AG04450 (cell line): ENCODE measurements at regions not wholly inside any gene's neighbourhood (a gene's known extent, or its start where the extent isn't known, plus 50 kb on each side); places are given as distances from the start of the nearest gene placed in this dataset.

ENCODE experiments used
- CTCF ChIA-PET: fragments of 300-600, 350-600 bp; formaldehyde crosslinking; extraction: SDS; loops from one replicate; lab custom pipeline; 2022; ENCODE audit warnings: antibody characterized with exemption, inconsistent platforms; lab: Charles Lee
- POLR2A ChIA-PET: fragments of 350-600 bp; formaldehyde crosslinking; extraction: SDS; loops from one replicate; lab custom pipeline; 2021; ENCODE audit warnings: antibody characterized with exemption, inconsistent platforms; lab: Yijun Ruan, JAX
- DNase-seq: peaks from one replicate; pipeline ENCODE4 v3.0.0-alpha.2; 2011; ENCODE audit warnings: low read depth, low spot score
- H3K27ac ChIP-seq: one replicate; pipeline ENCODE4 v1.5.1; 2012; ENCODE audit warnings: low read depth, low read length, control low read depth
- H3K27me3 ChIP-seq: one replicate; pipeline ENCODE4 v1.6.0; 2012; ENCODE audit warnings: low read length; ENCODE audit not compliant: control insufficient read depth, insufficient read depth
- H3K4me3 ChIP-seq: 2 replicates; pipeline ENCODE4 v1.5.1; 2011; ENCODE audit warnings: mild to moderate bottlenecking, low read depth, low read length, control low read depth
- H3K9me3 ChIP-seq: 2 replicates; pipeline ENCODE4 v1.5.1; 2012; ENCODE audit warnings: low read length; ENCODE audit not compliant: control insufficient read depth, insufficient read depth
- TF ChIP-seq, protein P1 (sequence below): IDR thresholded peaks from 2 replicates; pipeline ENCODE4 v1.5.1; 2011; ENCODE audit warnings: low read depth, low read length, control low read depth, inconsistent platforms

DNA sequence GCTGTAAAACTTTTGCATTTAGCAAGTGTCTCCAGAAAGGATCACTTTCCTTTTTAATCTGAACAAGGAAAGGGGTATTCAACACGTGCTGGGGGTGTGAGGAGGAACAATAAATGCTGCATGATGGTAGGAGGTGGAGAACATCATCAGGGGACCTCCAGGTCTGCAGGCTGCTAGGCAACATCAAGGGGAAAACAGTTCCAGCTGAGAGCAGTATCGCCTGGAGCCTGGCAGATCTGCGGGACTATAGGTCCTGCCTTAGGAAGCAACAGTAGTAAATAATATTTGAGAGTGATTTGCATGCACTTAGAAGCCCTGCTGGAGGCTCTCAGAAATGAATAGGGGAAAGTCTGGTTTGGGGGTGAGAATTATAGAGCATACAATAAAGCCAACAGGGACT lies 175.6 kb downstream of the SUCLG1 start:
- no peak for DNase-seq
- CTCF ChIA-PET = no interaction called here
- Histone ChIP-seq H3K4me3 (no peak overlapping the region), H3K27me3 (no peaks in the 10 kb centered on the region), H3K9me3 (no peaks in the 10 kb centered on the region), H3K27ac (no peak overlapping the region)
- POLR2A ChIA-PET = no interaction called here
- TF ChIP-seq, protein P1, sequence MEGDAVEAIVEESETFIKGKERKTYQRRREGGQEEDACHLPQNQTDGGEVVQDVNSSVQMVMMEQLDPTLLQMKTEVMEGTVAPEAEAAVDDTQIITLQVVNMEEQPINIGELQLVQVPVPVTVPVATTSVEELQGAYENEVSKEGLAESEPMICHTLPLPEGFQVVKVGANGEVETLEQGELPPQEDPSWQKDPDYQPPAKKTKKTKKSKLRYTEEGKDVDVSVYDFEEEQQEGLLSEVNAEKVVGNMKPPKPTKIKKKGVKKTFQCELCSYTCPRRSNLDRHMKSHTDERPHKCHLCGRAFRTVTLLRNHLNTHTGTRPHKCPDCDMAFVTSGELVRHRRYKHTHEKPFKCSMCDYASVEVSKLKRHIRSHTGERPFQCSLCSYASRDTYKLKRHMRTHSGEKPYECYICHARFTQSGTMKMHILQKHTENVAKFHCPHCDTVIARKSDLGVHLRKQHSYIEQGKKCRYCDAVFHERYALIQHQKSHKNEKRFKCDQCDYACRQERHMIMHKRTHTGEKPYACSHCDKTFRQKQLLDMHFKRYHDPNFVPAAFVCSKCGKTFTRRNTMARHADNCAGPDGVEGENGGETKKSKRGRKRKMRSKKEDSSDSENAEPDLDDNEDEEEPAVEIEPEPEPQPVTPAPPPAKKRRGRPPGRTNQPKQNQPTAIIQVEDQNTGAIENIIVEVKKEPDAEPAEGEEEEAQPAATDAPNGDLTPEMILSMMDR = no peak

DNA sequence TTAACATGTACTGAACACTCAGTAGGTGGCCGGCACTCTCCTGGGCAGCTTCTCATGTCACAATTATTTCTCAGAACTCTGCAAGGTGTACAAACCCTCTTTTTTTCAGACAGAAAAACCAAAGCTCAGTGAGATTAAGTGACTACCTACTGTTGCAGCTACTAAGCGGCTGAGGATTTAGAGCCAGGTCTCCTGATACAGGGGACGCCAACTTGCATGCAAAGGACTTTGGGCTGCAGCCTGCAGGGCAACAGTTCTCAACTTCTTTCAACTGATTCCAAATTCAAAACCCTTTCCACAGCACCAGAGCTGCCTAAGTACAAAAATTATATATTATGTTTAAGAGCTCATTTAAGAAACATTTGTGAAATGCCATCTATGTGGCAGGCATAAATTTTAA lies 177.6 kb downstream of the SUCLG1 start:
- ChIA-PET POLR2A (no interaction called here), CTCF (interaction anchor here (1.0 to 2.2 kb wide), 2 partner anchors 22 to 33 kb away, joined by 3 to 5 read pairs; no protein-coding TSS in a partner anchor)
- Histone ChIP-seq H3K4me3 (no peak overlapping the region), H3K27ac (no peak overlapping the region), H3K27me3 (no peaks in the 10 kb centered on the region), H3K9me3 (no peaks in the 10 kb centered on the region)
- TF ChIP-seq, protein P1 = no peak
- no peak for DNase-seq

DNA sequence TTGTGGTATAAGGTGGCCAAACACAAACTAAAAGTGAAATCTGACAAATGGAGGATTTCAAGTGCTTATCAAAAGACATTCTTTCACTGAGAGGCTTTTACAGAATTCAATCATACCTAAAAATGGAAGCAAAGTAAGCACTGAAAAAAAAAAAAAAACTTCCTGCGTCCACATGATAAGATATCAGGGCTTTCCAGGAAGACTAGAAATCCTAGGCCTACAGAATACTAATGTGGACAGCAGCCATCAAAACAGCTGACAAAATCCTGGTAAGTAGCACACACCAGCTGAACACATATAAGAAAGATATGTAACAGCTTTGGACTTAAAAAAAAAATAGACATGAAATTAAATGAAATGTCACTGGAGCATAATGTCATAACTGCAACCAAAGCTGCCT lies 178.2 kb downstream of the SUCLG1 start:
- no peak for DNase-seq
- H3K4me3 ChIP-seq = no peak overlapping the region
- no peaks in the 10 kb centered on the region for H3K27me3 ChIP-seq
- CTCF ChIA-PET = interaction anchor here (2.2 kb wide), 1 partner anchor 34 kb away, joined by 5 read pairs; no protein-coding TSS in a partner anchor
- TF ChIP-seq, protein P1 = no peak
- H3K9me3 ChIP-seq = no peaks in the 10 kb centered on the region
- H3K27ac ChIP-seq = no peak overlapping the region
- POLR2A ChIA-PET = no interaction called here

DNA sequence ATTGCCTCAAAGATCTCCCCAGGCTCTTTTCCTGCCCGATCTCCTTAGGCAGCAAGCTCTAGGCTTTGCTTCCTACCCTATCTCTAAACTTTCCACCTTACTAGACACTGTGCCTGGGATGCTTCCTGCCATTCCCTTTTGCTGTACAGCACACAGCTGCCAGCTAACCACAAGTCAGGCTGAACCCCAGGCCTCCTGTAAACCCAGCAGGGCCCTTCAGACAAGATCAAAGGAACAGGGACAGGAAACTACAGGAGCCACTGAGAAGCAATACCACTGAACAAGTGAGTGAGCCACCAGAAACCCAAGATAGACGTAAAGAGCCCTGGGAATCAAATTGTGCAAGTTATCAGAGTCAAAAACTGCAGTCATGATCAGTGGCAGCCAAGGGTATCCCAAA lies 180.7 kb downstream of the SUCLG1 start:
- H3K9me3 ChIP-seq = no peaks in the 10 kb centered on the region
- ChIA-PET CTCF (interaction anchor here (1.8 kb wide), 1 partner anchor 25 kb away, joined by 5 read pairs; no protein-coding TSS in a partner anchor), POLR2A (no interaction called here)
- H3K27ac ChIP-seq = no peak overlapping the region
- DNase-seq = no peak
- TF ChIP-seq, protein P1 = no peak
- H3K27me3 ChIP-seq = no peaks in the 10 kb centered on the region
- no peak overlapping the region for H3K4me3 ChIP-seq

DNA sequence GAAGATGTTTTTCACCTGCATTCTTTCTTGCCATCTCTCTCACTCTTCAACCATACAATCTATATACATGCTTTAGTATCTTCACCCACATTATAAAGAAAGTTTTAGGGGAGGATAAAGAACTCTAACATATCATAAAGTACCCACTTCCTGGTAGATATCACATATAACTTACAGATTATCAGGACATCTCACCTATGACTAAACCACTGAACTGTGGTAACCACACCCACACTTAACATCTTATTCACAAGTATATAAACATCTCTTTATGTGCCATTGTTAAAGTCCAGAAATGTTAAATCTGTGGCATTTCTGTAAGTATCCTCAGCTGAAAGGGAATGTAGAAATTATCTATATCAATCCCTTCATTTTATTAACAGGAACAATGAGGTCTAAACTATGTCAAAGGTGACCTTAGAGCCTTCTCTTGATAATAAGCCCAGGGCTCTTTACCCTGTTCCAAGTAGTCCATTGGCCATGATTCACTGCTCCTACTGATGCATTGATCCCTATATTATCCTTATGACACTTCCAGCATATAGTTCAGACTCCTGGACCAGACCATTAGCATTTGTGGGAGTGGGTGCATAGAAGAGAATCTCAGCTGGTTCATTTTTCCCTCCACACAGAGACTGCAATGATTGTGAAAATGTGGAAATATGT lies 182.4 kb downstream of the SUCLG1 start:
- DNase-seq = no peak
- Histone ChIP-seq H3K9me3 (no peaks in the 10 kb centered on the region), H3K27ac (no peak overlapping the region), H3K27me3 (no peaks in the 10 kb centered on the region), H3K4me3 (no peak overlapping the region)
- POLR2A ChIA-PET = no interaction called here
- CTCF ChIA-PET = no interaction called here
- TF ChIP-seq, protein P1 = no peak
